HG02938 (cell line): ENCODE measurements at regions not wholly inside any gene's neighbourhood (a gene's known extent, or its start where the extent isn't known, plus 50 kb on each side); places are given as distances from the start of the nearest gene placed in this dataset.

Experiments
- ATAC-seq: cut with Tn5 transposase; IDR thresholded peaks from one replicate; pipeline ENCODE4 v1.9.1; 2021; ENCODE audit warnings: mild to moderate bottlenecking, moderate library complexity; ENCODE audit not compliant: unreplicated experiment

- no peak for ATAC-seq
These were observed 179.6 kb downstream of the LMO4 start for GRCh38 chr1:87508247-87508787.

- ATAC-seq: no peak
These were observed 181.9 kb downstream of the LMO4 start for GRCh38 chr1:87510540-87510939.

- ATAC-seq: no peak
These were observed 182.8 kb downstream of the LMO4 start for GRCh38 chr1:87511449-87511848.

- no peak for ATAC-seq
These were observed 183.8 kb downstream of the LMO4 start for GRCh38 chr1:87512431-87512830.

GRCh38 chr1:87513255-87513654 is 184.6 kb downstream of the LMO4 start:
- ATAC-seq: no peak

- no peak for ATAC-seq
These were observed 185.4 kb downstream of the LMO4 start for GRCh38 chr1:87513966-87514660.

- ATAC-seq: no peak
These were observed 187.1 kb downstream of the LMO4 start for GRCh38 chr1:87515781-87516180.

GRCh38 chr1:87518794-87519193 is 190.1 kb downstream of the LMO4 start:
- no peak for ATAC-seq

- no peak for ATAC-seq
These were observed 192.8 kb downstream of the LMO4 start for GRCh38 chr1:87521452-87521851.

GRCh38 chr1:87523466-87523865 is 194.8 kb downstream of the LMO4 start:
- no peak for ATAC-seq

- ATAC-seq: no peak
These were observed 195.5 kb downstream of the LMO4 start for GRCh38 chr1:87524021-87524754.

- no peak for ATAC-seq
These were observed 200.3 kb downstream of the LMO4 start for GRCh38 chr1:87528754-87529517.

- no peak for ATAC-seq
These were observed 201.5 kb downstream of the LMO4 start for GRCh38 chr1:87530042-87530807.

GRCh38 chr1:87535551-87535950 is 206.9 kb downstream of the LMO4 start:
- ATAC-seq: no peak

GRCh38 chr1:87539147-87539546 is 210.5 kb downstream of the LMO4 start:
- no peak for ATAC-seq

GRCh38 chr1:87542697-87543096 is 214.0 kb downstream of the LMO4 start:
- no peak for ATAC-seq

- ATAC-seq: no peak
These were observed 221.1 kb downstream of the LMO4 start for GRCh38 chr1:87549738-87550137.

GRCh38 chr1:87553511-87553910 is 224.8 kb downstream of the LMO4 start:
- no peak for ATAC-seq

- no peak for ATAC-seq
These were observed 226.7 kb downstream of the LMO4 start for GRCh38 chr1:87555366-87555765.

- ATAC-seq: no peak
These were observed 227.6 kb downstream of the LMO4 start for GRCh38 chr1:87556326-87556725.

GRCh38 chr1:87558921-87559320 is 230.2 kb downstream of the LMO4 start:
- ATAC-seq: no peak
